Stimulated activated CD4-positive, alpha-beta T cell treated with anti-CD3 and anti-CD28 coated beads, Interleukin-15, amount 100 ng/mL, for 24 hours (primary cell): ENCODE measurements at regions not wholly inside any gene's neighbourhood (a gene's known extent, or its start where the extent isn't known, plus 50 kb on each side); places are given as distances from the start of the nearest gene placed in this dataset.

Experiments used
- DNase-seq: peaks from one replicate; pipeline ENCODE4 v3.0.0-alpha.2; 2020

GRCh38 chr17:70752966-70753467 is 583.7 kb downstream of the KCNJ2 start:
- no peak for DNase-seq

- no peak for DNase-seq
These were observed 593.7 kb downstream of the KCNJ2 start for GRCh38 chr17:70763018-70763417.

GRCh38 chr17:70767102-70767701 is 597.9 kb downstream of the KCNJ2 start:
- no peak for DNase-seq

GRCh38 chr17:70769956-70770355 is 600.6 kb downstream of the KCNJ2 start:
- no peak for DNase-seq

- no peak for DNase-seq
These were observed 602.6 kb downstream of the KCNJ2 start for GRCh38 chr17:70771804-70772386.

GRCh38 chr17:70772761-70773160 is 603.4 kb downstream of the KCNJ2 start:
- no peak for DNase-seq

- no peak for DNase-seq
These were observed 603.9 kb downstream of the KCNJ2 start for GRCh38 chr17:70773258-70773657.

GRCh38 chr17:70774339-70775117 is 605.2 kb downstream of the KCNJ2 start:
- no peak for DNase-seq

GRCh38 chr17:70775679-70776078 is 606.3 kb downstream of the KCNJ2 start:
- DNase-seq: no peak

GRCh38 chr17:70776441-70776840 is 607.1 kb downstream of the KCNJ2 start:
- no peak for DNase-seq

GRCh38 chr17:70780031-70780430 is 610.7 kb downstream of the KCNJ2 start:
- no peak for DNase-seq

- no peak for DNase-seq
These were observed 616.7 kb downstream of the KCNJ2 start for GRCh38 chr17:70786081-70786480.

GRCh38 chr17:70787721-70788300 is 618.5 kb downstream of the KCNJ2 start:
- DNase-seq: no peak

- DNase-seq: no peak
These were observed 622.6 kb downstream of the KCNJ2 start for GRCh38 chr17:70791748-70792443.

- DNase-seq: no peak
These were observed 625.4 kb downstream of the KCNJ2 start for GRCh38 chr17:70794738-70795137.

GRCh38 chr17:70795620-70796019 is 626.3 kb downstream of the KCNJ2 start:
- DNase-seq: no peak

- DNase-seq: no peak
These were observed 627.4 kb downstream of the KCNJ2 start for GRCh38 chr17:70796757-70797156.

- DNase-seq: no peak
These were observed 627.8 kb downstream of the KCNJ2 start for GRCh38 chr17:70797166-70797565.

GRCh38 chr17:70804161-70804560 is 634.8 kb downstream of the KCNJ2 start:
- DNase-seq: no peak

GRCh38 chr17:70808596-70808995 is 639.3 kb downstream of the KCNJ2 start:
- DNase-seq: no peak

GRCh38 chr17:70810609-70811008 is 641.3 kb downstream of the KCNJ2 start:
- no peak for DNase-seq

- no peak for DNase-seq
These were observed 644.1 kb downstream of the KCNJ2 start for GRCh38 chr17:70813355-70813930.

- DNase-seq: no peak
These were observed 649.9 kb downstream of the KCNJ2 start for GRCh38 chr17:70819183-70819582.
